HepG2 (cell line): ENCODE measurements at regions not wholly inside any gene's neighbourhood (a gene's known extent, or its start where the extent isn't known, plus 50 kb on each side); places are given as distances from the start of the nearest gene placed in this dataset.

ENCODE experiments used
- CEBPZ ChIP-seq: IDR thresholded peaks from 2 replicates; pipeline ENCODE4 v1.6.1; 2012; ENCODE audit warnings: low read length, improper control_type of control experiment
- KDM1A ChIP-seq: IDR thresholded peaks from 2 replicates; pipeline ENCODE4 v1.6.1; 2016; ENCODE audit warnings: missing compliant biosample characterization
- THAP11 ChIP-seq: IDR thresholded peaks from 2 replicates; pipeline ENCODE4 v1.6.1; 2016; ENCODE audit warnings: missing biosample characterization, missing genetic modification reagents
- ZMYM3 ChIP-seq: sonication (generic); formaldehyde crosslinking; IDR thresholded peaks from 2 replicates; pipeline ENCODE4 v1.5.1; 2020; ENCODE audit warnings: mild to moderate bottlenecking, missing genetic modification reagents
- ZNF549 ChIP-seq: sonication (generic); formaldehyde crosslinking; IDR thresholded peaks from 2 replicates; pipeline ENCODE4 v1.5.0; 2020; ENCODE audit warnings: missing genetic modification reagents
- TF ChIP-seq, protein P1 (sequence below): sonication (generic); formaldehyde crosslinking; IDR thresholded peaks from 2 replicates; pipeline ENCODE4 v1.4.0; 2020; ENCODE audit warnings: mild to moderate bottlenecking, missing genetic modification reagents

GRCh38 chr7:68642727-68643126, 955.5 kb upstream of the AUTS2 start:
- TF ChIP-seq CEBPZ (no peak), ZNF549 (CRISPR knock-in tag) (no peak), KDM1A (CRISPR knock-in tag) (no peak), ZMYM3 (CRISPR knock-in tag) (no peak), THAP11 (CRISPR knock-in tag) (no peak)
- TF ChIP-seq, protein P1, sequence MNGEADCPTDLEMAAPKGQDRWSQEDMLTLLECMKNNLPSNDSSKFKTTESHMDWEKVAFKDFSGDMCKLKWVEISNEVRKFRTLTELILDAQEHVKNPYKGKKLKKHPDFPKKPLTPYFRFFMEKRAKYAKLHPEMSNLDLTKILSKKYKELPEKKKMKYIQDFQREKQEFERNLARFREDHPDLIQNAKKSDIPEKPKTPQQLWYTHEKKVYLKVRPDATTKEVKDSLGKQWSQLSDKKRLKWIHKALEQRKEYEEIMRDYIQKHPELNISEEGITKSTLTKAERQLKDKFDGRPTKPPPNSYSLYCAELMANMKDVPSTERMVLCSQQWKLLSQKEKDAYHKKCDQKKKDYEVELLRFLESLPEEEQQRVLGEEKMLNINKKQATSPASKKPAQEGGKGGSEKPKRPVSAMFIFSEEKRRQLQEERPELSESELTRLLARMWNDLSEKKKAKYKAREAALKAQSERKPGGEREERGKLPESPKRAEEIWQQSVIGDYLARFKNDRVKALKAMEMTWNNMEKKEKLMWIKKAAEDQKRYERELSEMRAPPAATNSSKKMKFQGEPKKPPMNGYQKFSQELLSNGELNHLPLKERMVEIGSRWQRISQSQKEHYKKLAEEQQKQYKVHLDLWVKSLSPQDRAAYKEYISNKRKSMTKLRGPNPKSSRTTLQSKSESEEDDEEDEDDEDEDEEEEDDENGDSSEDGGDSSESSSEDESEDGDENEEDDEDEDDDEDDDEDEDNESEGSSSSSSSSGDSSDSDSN (CRISPR knock-in tag) = no peak
